ENCODE measurements at regions not wholly inside any gene's neighbourhood (a gene's known extent, or its start where the extent isn't known, plus 50 kb on each side); places are given as distances from the start of the nearest gene placed in this dataset.
A peak's percentile ranks its signal among the peaks of the same experiment; 100 is the strongest.
"Not testable (repeated sequence)": the region's sequence is repeated elsewhere in the genome, so short reads cannot be mapped to it uniquely, and the experiment has no call there.

GRCh38 chr13:80083853-80084676 lies 256.9 kb downstream of the SPRY2 start:
- no peak for DNase-seq (ENCODE audit: low read depth in 2 of 3, low spot score in 1 of 3)

GRCh38 chr13:80083081-80083852 lies 257.7 kb downstream of the SPRY2 start:
- DNase-seq (ENCODE audit: low read depth in 2 of 3, low spot score in 1 of 3) = no peak

- DNase-seq (ENCODE audit: low read depth in 2 of 3, low spot score in 1 of 3) = no peak
These were observed 258.4 kb downstream of the SPRY2 start for GRCh38 chr13:80082396-80083080.

GRCh38 chr13:80074811-80075210 lies 266.1 kb downstream of the SPRY2 start:
- DNase-seq (ENCODE audit: low read depth in 2 of 3, low spot score in 1 of 3) = no peak

- DNase-seq (ENCODE audit: low read depth in 2 of 3, low spot score in 1 of 3) = no peak
These were observed 266.7 kb downstream of the SPRY2 start for GRCh38 chr13:80074143-80074752.

GRCh38 chr13:80072231-80072630 lies 268.7 kb downstream of the SPRY2 start:
- DNase-seq (ENCODE audit: low read depth in 2 of 3, low spot score in 1 of 3) = no peak

GRCh38 chr13:80070024-80070703 lies 270.8 kb downstream of the SPRY2 start:
- no peak for DNase-seq (ENCODE audit: low read depth in 2 of 3, low spot score in 1 of 3)

- no peak for DNase-seq (ENCODE audit: low read depth in 2 of 3, low spot score in 1 of 3)
These were observed 271.6 kb downstream of the SPRY2 start for GRCh38 chr13:80069374-80069773.

GRCh38 chr13:80065996-80066395 lies 274.9 kb downstream of the SPRY2 start:
- no peak for DNase-seq (ENCODE audit: low read depth in 2 of 3, low spot score in 1 of 3)

GRCh38 chr13:80062416-80062815 lies 278.5 kb downstream of the SPRY2 start:
- not testable (repeated sequence) for DNase-seq (ENCODE audit: low read depth in 2 of 3, low spot score in 1 of 3)

GRCh38 chr13:80059789-80060188 lies 281.1 kb downstream of the SPRY2 start:
- DNase-seq (ENCODE audit: low read depth in 2 of 3, low spot score in 1 of 3) = no peak

- no peak for DNase-seq (ENCODE audit: low read depth in 2 of 3, low spot score in 1 of 3)
These were observed 282.3 kb downstream of the SPRY2 start for GRCh38 chr13:80058626-80059025.

GRCh38 chr13:80055847-80056246 lies 285.1 kb downstream of the SPRY2 start:
- DNase-seq (ENCODE audit: low read depth in 2 of 3, low spot score in 1 of 3) = no peak

- no peak for DNase-seq (ENCODE audit: low read depth in 2 of 3, low spot score in 1 of 3)
These were observed 286.1 kb downstream of the SPRY2 start for GRCh38 chr13:80054806-80055205.

GRCh38 chr13:80052286-80052685 lies 288.6 kb downstream of the SPRY2 start:
- no peak for DNase-seq (ENCODE audit: low read depth in 2 of 3, low spot score in 1 of 3)

GRCh38 chr13:80050252-80050651 lies 290.7 kb downstream of the SPRY2 start:
- no peak for DNase-seq (ENCODE audit: low read depth in 2 of 3, low spot score in 1 of 3)

- DNase-seq (ENCODE audit: low read depth in 2 of 3, low spot score in 1 of 3) = peak; percentile 32 to 59 (median 51)
These were observed 292.1 kb downstream of the SPRY2 start for GRCh38 chr13:80048802-80049201.

GRCh38 chr13:80048030-80048429 lies 292.9 kb downstream of the SPRY2 start:
- no peak for DNase-seq (ENCODE audit: low read depth in 2 of 3, low spot score in 1 of 3)

GRCh38 chr13:80047406-80047805 lies 293.5 kb downstream of the SPRY2 start:
- no peak for DNase-seq (ENCODE audit: low read depth in 2 of 3, low spot score in 1 of 3)

- no peak for DNase-seq (ENCODE audit: low read depth in 2 of 3, low spot score in 1 of 3)
These were observed 300.0 kb downstream of the SPRY2 start for GRCh38 chr13:80040981-80041317.

Measured in stimulated activated CD4-positive, alpha-beta T cell treated with anti-CD3 and anti-CD28 coated beads, Interleukin-12 subunit alpha, Interleukin-12 subunit beta, amount 100 ng/mL, for 48 hours (primary cell).